ENCODE measurements at regions not wholly inside any gene's neighbourhood (a gene's known extent, or its start where the extent isn't known, plus 50 kb on each side); places are given as distances from the start of the nearest gene placed in this dataset.

GRCh38 chr4:20043991-20044390 is 207.7 kb upstream of the SLIT2 start:
- TF ChIP-seq CTCF (IDR thresholded peaks at IDR 0.05; ENCODE audit: insufficient read depth, low read depth, low read length, missing control alignments), result no peak
- no peak overlapping the region for H3K4me3 ChIP-seq (ENCODE audit: low read length)
- DNase-seq (ENCODE audit: low read depth), result no peak

GRCh38 chr4:20042769-20043168 is 208.9 kb upstream of the SLIT2 start:
- TF ChIP-seq CTCF (IDR thresholded peaks at IDR 0.05; ENCODE audit: insufficient read depth, low read depth, low read length, missing control alignments), result no peak
- DNase-seq (ENCODE audit: low read depth), result peak; percentile 19
- H3K4me3 ChIP-seq (ENCODE audit: low read length), result no peak overlapping the region

GRCh38 chr4:20041839-20042407 is 209.8 kb upstream of the SLIT2 start:
- H3K4me3 ChIP-seq (ENCODE audit: low read length), result no peak overlapping the region
- no peak for DNase-seq (ENCODE audit: low read depth)
- TF ChIP-seq CTCF (IDR thresholded peaks at IDR 0.05; ENCODE audit: insufficient read depth, low read depth, low read length, missing control alignments), result no peak

- no peak overlapping the region for H3K4me3 ChIP-seq (ENCODE audit: low read length)
- TF ChIP-seq CTCF (IDR thresholded peaks at IDR 0.05; ENCODE audit: insufficient read depth, low read depth, low read length, missing control alignments), result no peak
- no peak for DNase-seq (ENCODE audit: low read depth)
Observed at GRCh38 chr4:20037745-20038144, 214.0 kb upstream of the SLIT2 start.

GRCh38 chr4:20030108-20030507 is 221.6 kb upstream of the SLIT2 start:
- TF ChIP-seq CTCF (IDR thresholded peaks at IDR 0.05; ENCODE audit: insufficient read depth, low read depth, low read length, missing control alignments), result no peak
- H3K4me3 ChIP-seq (ENCODE audit: low read length), result no peak overlapping the region
- no peak for DNase-seq (ENCODE audit: low read depth)

GRCh38 chr4:20028645-20029044 is 223.1 kb upstream of the SLIT2 start:
- no peak for TF ChIP-seq CTCF (IDR thresholded peaks at IDR 0.05; ENCODE audit: insufficient read depth, low read depth, low read length, missing control alignments)
- H3K4me3 ChIP-seq (ENCODE audit: low read length), result no peak overlapping the region
- DNase-seq (ENCODE audit: low read depth), result peak; percentile 84

GRCh38 chr4:20026456-20026855 is 225.2 kb upstream of the SLIT2 start:
- H3K4me3 ChIP-seq (ENCODE audit: low read length), result no peak overlapping the region
- TF ChIP-seq CTCF (IDR thresholded peaks at IDR 0.05; ENCODE audit: insufficient read depth, low read depth, low read length, missing control alignments), result no peak
- no peak for DNase-seq (ENCODE audit: low read depth)
